ENCODE measurements at regions not wholly inside any gene's neighbourhood (a gene's known extent, or its start where the extent isn't known, plus 50 kb on each side); places are given as distances from the start of the nearest gene placed in this dataset.

- TF ChIP-seq CTCF (conservative IDR thresholded peaks at IDR 0.05; ENCODE audit: low read depth, low read length) (no peak), RAD21 (IDR thresholded peaks at IDR 0.05; ENCODE audit: low read length) (no peak), MAFK (IDR thresholded peaks at IDR 0.05; ENCODE audit: low read depth, low read length) (no peak), USF2 (IDR thresholded peaks at IDR 0.05; ENCODE audit: low read depth, low read length) (no peak), FOS (IDR thresholded peaks at IDR 0.05; ENCODE audit: low read depth, low read length) (no peak), SMC3 (IDR thresholded peaks at IDR 0.05; ENCODE audit: low read depth, low read length) (no peak), CHD1 (IDR thresholded peaks at IDR 0.05; ENCODE audit: low read depth, low read length) (no peak), CEBPB (IDR thresholded peaks at IDR 0.05; ENCODE audit: low read depth, low read length) (no peak), MXI1 (IDR thresholded peaks at IDR 0.05; ENCODE audit: borderline replicate concordance, low read depth, low read length) (no peak), RFX5 (IDR thresholded peaks at IDR 0.05; ENCODE audit: low read depth, low read length) (no peak), POLR2A (IDR thresholded peaks at IDR 0.05; ENCODE audit: low read depth, low read length) (no peak), ELK1 (IDR thresholded peaks at IDR 0.05; ENCODE audit: borderline replicate concordance, low read depth, low read length) (no peak), RCOR1 (IDR thresholded peaks at IDR 0.05; ENCODE audit: insufficient replicate concordance, low read length) (no peak), BHLHE40 (IDR thresholded peaks at IDR 0.05; ENCODE audit: low read depth, low read length) (no peak), MAZ (IDR thresholded peaks at IDR 0.05; ENCODE audit: borderline replicate concordance, low read depth, low read length) (no peak)
- Histone ChIP-seq H3K18ac (ENCODE audit: low read depth, low read length) (no peak overlapping the region), H3K4ac (ENCODE audit: low read depth, low read length) (no peak overlapping the region), H3K4me3 (ENCODE audit: insufficient read depth, low read depth, low read length) (no peak overlapping the region), H2BK15ac (ENCODE audit: low read depth, low read length) (no peak overlapping the region), H3K4me1 (ENCODE audit: control insufficient read depth, insufficient read depth, low read length) (no peaks in the 10 kb centered on the region), H3K79me1 (ENCODE audit: low read depth in 1 of 2, low read length in 2 of 2) (no peaks in the 10 kb centered on the region), H2AFZ (replicated peaks; ENCODE audit: low read length, poor library complexity) (no peak overlapping the region), H3K14ac (replicated peaks; ENCODE audit: low read depth, low read length) (no peak overlapping the region), H3K9me1 (ENCODE audit: insufficient read depth, low read length) (no peaks in the 10 kb centered on the region), H3K9ac (ENCODE audit: low read depth, low read length) (no peak overlapping the region), H3K27me3 (ENCODE audit: control insufficient read depth, insufficient read depth, low read length) (no peaks in the 10 kb centered on the region), H2BK20ac (ENCODE audit: low read depth, low read length) (no peak overlapping the region), H3K36me3 (ENCODE audit: control insufficient read depth, insufficient read depth, low read length) (no peaks in the 10 kb centered on the region), H3K56ac (ENCODE audit: extremely low read depth, insufficient read depth, low read length) (no peak overlapping the region), H2AK5ac (ENCODE audit: low read depth, low read length) (no peak overlapping the region), H2BK120ac (ENCODE audit: low read depth, low read length) (no peak overlapping the region), H4K8ac (ENCODE audit: low read depth in 2 of 2, low read length in 2 of 2) (no peak overlapping the region), H3K27ac (ENCODE audit: insufficient read depth, low read length) (no peak overlapping the region), H4K91ac (ENCODE audit: insufficient read depth, low read depth, low read length) (no peak overlapping the region), H2BK5ac (ENCODE audit: low read depth, low read length, poor library complexity, severe bottlenecking) (no peak overlapping the region), H3K4me2 (ENCODE audit: low read depth, low read length) (no peak overlapping the region), H4K5ac (ENCODE audit: low read depth, low read length) (no peak overlapping the region), H3K23ac (ENCODE audit: low read depth, low read length) (no peak overlapping the region), H4K20me1 (ENCODE audit: insufficient read depth, low read length) (no peaks in the 10 kb centered on the region), H2AK9ac (replicated peaks; ENCODE audit: low read depth, low read length, poor library complexity) (no peak overlapping the region), H3K9me3 (ENCODE audit: control insufficient read depth, insufficient read depth, low read length) (peaks cover 29% of the 10 kb centered on the region)
- ATAC-seq (ENCODE audit: low read depth) = no peak
- no peak for DNase-seq
- dilution Hi-C loops (cut with HindIII; ENCODE audit: low sequenced_read_pairs, unreplicated experiment) = no loop called here
- POLR2A ChIA-PET (ENCODE audit: unreplicated experiment) = no interaction called here
- intact Hi-C loops (cut with micrococcal nuclease) = no loop called here
- CTCF ChIA-PET = no interaction called here
- no CpG with 5 or more reads among the region's 4 CpGs for WGBS, 2 experiments (ENCODE audit: extremely low coverage in 2 of 2, insufficient read length in 1 of 2)
- in situ Hi-C loops (cut with MboI; ENCODE audit: low sequenced_read_pairs) = no loop called here
- BruUV-seq (replicated peaks) = no TSS peak
These were observed 597.9 kb downstream of the VRK1 start for GRCh38 chr14:97395068-97395467.

Measured in IMR-90 (cell line).